HepG2 (cell line): ENCODE measurements at regions not wholly inside any gene's neighbourhood (a gene's known extent, or its start where the extent isn't known, plus 50 kb on each side); places are given as distances from the start of the nearest gene placed in this dataset.

Experiments
- ATAC-seq: fragments of 200-7000 bp; cut with Tn5 transposase; 3 replicates; pipeline ENCODE4 v1.9.1; 2020; ENCODE audit warnings: mild to moderate bottlenecking, moderate library complexity
- BruUV-seq: library from RNA; stranded (reverse); fragments of 400-500 nt; replicated peaks from 2 replicates; lab custom pipeline; 2021; lab: Mats Ljungman, UMichigan
- CTCF ChIA-PET: fragments of 300-600 bp; formaldehyde crosslinking; extraction: SDS; loops from one replicate; lab custom pipeline; 2021; ENCODE audit warnings: low total read pairs, inconsistent platforms, low intra/inter-chr PET ratio; lab: Yijun Ruan, JAX
- POLR2A ChIA-PET: fragments of 350-600 bp; sonication (Branson Sonifier 250); formaldehyde crosslinking; loops from one replicate; lab custom pipeline; 2020; ENCODE audit warnings: antibody characterized with exemption, inconsistent platforms; lab: Yijun Ruan, JAX
- DNase-seq: peaks from one replicate; pipeline ENCODE4 v3.0.0-alpha.2; 2015; ENCODE audit warnings: low spot score
- FAIRE-seq: peaks from 3 replicates; lab custom pipeline; 2011; peaks lifted over from hg19 to GRCh38; lab: Jason Lieb, UNC
- H2AFZ ChIP-seq: one replicate; pipeline ENCODE4 v1.6.1; 2011; ENCODE audit warnings: low read length, inconsistent platforms
- H3K27ac ChIP-seq: fragments of 300-600 bp; 3 replicates; pipeline ENCODE4 v1.8.0; 2011; ENCODE audit warnings: mixed run types, mild to moderate bottlenecking, mixed read lengths, low read length, inconsistent platforms; ENCODE audit not compliant: insufficient read depth; ENCODE audit errors: extremely low read length
- H3K27me3 ChIP-seq, 2 experiments: fragments of 200-600 bp in 1 of 2; 2 replicates in 1 of 2; 3 replicates in 1 of 2; pipeline versions ENCODE4 v1.6.0 to v1.8.0; 2011; ENCODE audit warnings: low read length in 2 of 2, mild to moderate bottlenecking in 2 of 2, moderate library complexity in 2 of 2, inconsistent platforms in 1 of 2; ENCODE audit not compliant: insufficient read depth in 2 of 2, control insufficient read depth in 1 of 2
- H3K36me3 ChIP-seq, 2 experiments: fragments of 200-600 bp in 1 of 2; replicated peaks in 1 of 2; 2 replicates in 1 of 2; 3 replicates in 1 of 2; pipeline versions ENCODE4 v1.5.1 to v1.8.0; 2011; ENCODE audit warnings: low read length in 2 of 2, inconsistent platforms in 1 of 2; ENCODE audit not compliant: insufficient read depth in 2 of 2, control insufficient read depth in 1 of 2
- H3K4me1 ChIP-seq: 2 replicates; pipeline ENCODE4 v1.5.1; 2012; ENCODE audit warnings: low read length, inconsistent platforms; ENCODE audit not compliant: insufficient read depth
- H3K4me2 ChIP-seq: 2 replicates; pipeline ENCODE4 v1.6.0; 2011; ENCODE audit warnings: low read depth, low read length, inconsistent platforms
- H3K4me3 ChIP-seq, 3 experiments: fragments of 200-600 bp in 1 of 3; sonication (generic), shearing (Covaris generic) in 1 of 3; replicated peaks in 1 of 3; 2 replicates each; pipeline ENCODE4 v1.5.1; 2011 to 2016; ENCODE audit warnings: low read length in 3 of 3, inconsistent platforms in 2 of 3, low read depth in 2 of 3, mild to moderate bottlenecking in 2 of 3, control low read depth in 1 of 3, mixed read lengths in 1 of 3; ENCODE audit not compliant: insufficient read depth in 1 of 3
- H3K79me2 ChIP-seq: one replicate; pipeline ENCODE4 v1.6.1; 2011; ENCODE audit warnings: low read length, inconsistent platforms; ENCODE audit not compliant: insufficient read depth
- H3K9ac ChIP-seq: 2 replicates; pipeline ENCODE4 v1.6.0; 2011; ENCODE audit warnings: mild to moderate bottlenecking, low read depth, low read length, inconsistent platforms; ENCODE audit not compliant: insufficient read depth
- H3K9me3 ChIP-seq: 2 replicates; pipeline ENCODE4 v1.5.1; 2012; ENCODE audit warnings: mild to moderate bottlenecking, low read length
- H4K20me1 ChIP-seq: 2 replicates; pipeline ENCODE4 v1.6.0; 2011; ENCODE audit warnings: inconsistent platforms, mild to moderate bottlenecking, low read length, moderate library complexity; ENCODE audit not compliant: insufficient read depth
- AGO2 ChIP-seq: fragments of 200-400 bp; formaldehyde crosslinking; optimal IDR thresholded peaks from 2 replicates; pipeline ENCODE3; 2017; ENCODE audit warnings: mild to moderate bottlenecking, low read depth, low read length, moderate library complexity
- HNRNPLL ChIP-seq: fragments of 200-400 bp; formaldehyde crosslinking; IDR thresholded peaks from 2 replicates; pipeline ENCODE4 v1.6.1; 2017; ENCODE audit warnings: mild to moderate bottlenecking, low read depth, low read length; ENCODE audit not compliant: poor library complexity, severe bottlenecking
- JUN ChIP-seq: sonication (generic); formaldehyde crosslinking; IDR thresholded peaks from 2 replicates; pipeline ENCODE4 v1.4.0; 2020; ENCODE audit warnings: mild to moderate bottlenecking, missing genetic modification reagents
- RELA ChIP-seq: sonication (generic); formaldehyde crosslinking; IDR thresholded peaks from 2 replicates; pipeline ENCODE4 v1.4.0; 2020; ENCODE audit warnings: missing genetic modification reagents
- ZNF776 ChIP-seq: sonication (generic); formaldehyde crosslinking; IDR thresholded peaks from 2 replicates; pipeline ENCODE4 v1.4.0; 2020; ENCODE audit warnings: mild to moderate bottlenecking, missing genetic modification reagents
- WGBS: methylation state at CpG from one replicate; pipeline ENCODE4 v1.1.6; 2017; ENCODE audit warnings: low lambda C conversion rate; 5-methylcytosine and 5-hydroxymethylcytosine counted together
- in situ Hi-C: cut with HindIII; loops from 2 replicates; pipeline ENCODE4 v1.10.0; 2017; ENCODE audit warnings: low pct_unique_long_range_greater_than_20kb; ENCODE audit not compliant: extremely low pct_ligation_motif_present
- intact Hi-C: fragments of 100-400 bp; cut with micrococcal nuclease; formaldehyde crosslinking; loops from one replicate; pipeline ENCODE4 v1.10.0; 2022; ENCODE audit not compliant: unreplicated experiment
- TF ChIP-seq, protein P1 (sequence below): IDR thresholded peaks from 2 replicates; pipeline ENCODE4 v1.6.1; 2016; ENCODE audit warnings: low read depth, control low read depth

GRCh38 chr18:37946324-37946723, 380.7 kb upstream of the CELF4 start (continued):
- TF ChIP-seq, protein P1, sequence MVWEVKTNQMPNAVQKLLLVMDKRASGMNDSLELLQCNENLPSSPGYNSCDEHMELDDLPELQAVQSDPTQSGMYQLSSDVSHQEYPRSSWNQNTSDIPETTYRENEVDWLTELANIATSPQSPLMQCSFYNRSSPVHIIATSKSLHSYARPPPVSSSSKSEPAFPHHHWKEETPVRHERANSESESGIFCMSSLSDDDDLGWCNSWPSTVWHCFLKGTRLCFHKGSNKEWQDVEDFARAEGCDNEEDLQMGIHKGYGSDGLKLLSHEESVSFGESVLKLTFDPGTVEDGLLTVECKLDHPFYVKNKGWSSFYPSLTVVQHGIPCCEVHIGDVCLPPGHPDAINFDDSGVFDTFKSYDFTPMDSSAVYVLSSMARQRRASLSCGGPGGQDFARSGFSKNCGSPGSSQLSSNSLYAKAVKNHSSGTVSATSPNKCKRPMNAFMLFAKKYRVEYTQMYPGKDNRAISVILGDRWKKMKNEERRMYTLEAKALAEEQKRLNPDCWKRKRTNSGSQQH, result no peak

GRCh38 chr18:37944700-37945270, 379.2 kb upstream of the CELF4 start:
- no TSS peak for BruUV-seq
- intact Hi-C loops (no loop called here), in situ Hi-C loops (no loop called here)
- TF ChIP-seq JUN (CRISPR knock-in tag) (no peak), HNRNPLL (no peak), ZNF776 (CRISPR knock-in tag) (no peak)
- no peak for DNase-seq
- Histone ChIP-seq H3K4me2 (no peak overlapping the region), H3K27me3 (no peaks in the 10 kb centered on the region), H3K9ac (no peak overlapping the region), H3K79me2 (no peaks in the 10 kb centered on the region), H3K27ac (no peak overlapping the region), H2AFZ (no peak overlapping the region), H3K4me1 (no peaks in the 10 kb centered on the region), H3K9me3 (no peaks in the 10 kb centered on the region), H3K36me3 (no peaks in the 10 kb centered on the region), H4K20me1 (no peaks in the 10 kb centered on the region), H3K4me3 (no peak overlapping the region)
- WGBS, result 3% methylated on average over 3 of the region's 3 CpGs
- ChIA-PET CTCF (no interaction called here), POLR2A (no interaction called here)
- no peak for FAIRE-seq
- no peak for ATAC-seq

DNA sequence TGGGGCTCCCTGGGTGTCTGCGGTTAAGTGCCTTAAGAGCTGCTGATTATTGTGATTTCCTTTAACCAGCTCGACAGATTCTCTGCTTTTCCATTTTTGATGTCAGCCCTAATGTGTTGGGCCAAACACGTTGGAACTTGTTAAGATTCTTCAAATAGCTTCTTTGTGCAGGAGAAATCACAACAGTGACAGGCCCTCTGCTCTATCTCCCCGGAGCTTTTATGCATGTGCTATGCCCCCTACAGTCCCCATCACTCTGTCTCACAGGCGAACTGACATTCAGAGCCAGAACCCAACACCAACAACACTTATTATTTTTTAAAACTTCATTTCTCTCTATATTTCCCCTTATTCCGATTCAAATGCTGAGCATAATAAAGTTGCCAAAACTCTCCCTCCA, 371.7 kb upstream of the CELF4 start:
- no peaks in the 10 kb centered on the region for H3K27me3 ChIP-seq
- no peak for DNase-seq
- no peak overlapping the region for H3K4me2 ChIP-seq
- POLR2A ChIA-PET, result no interaction called here
- in situ Hi-C loops, result no loop called here
- FAIRE-seq, result no peak
- no peaks in the 10 kb centered on the region for H3K79me2 ChIP-seq
- intact Hi-C loops, result no loop called here
- no peaks in the 10 kb centered on the region for H3K36me3 ChIP-seq
- H3K9ac ChIP-seq, result no peak overlapping the region
- CTCF ChIA-PET, result no interaction called here
- TF ChIP-seq RELA (CRISPR knock-in tag) (no peak), AGO2 (no peak)
- no peaks in the 10 kb centered on the region for H4K20me1 ChIP-seq
- no peak overlapping the region for H2AFZ ChIP-seq
- no peaks in the 10 kb centered on the region for H3K4me1 ChIP-seq
- no peak overlapping the region for H3K27ac ChIP-seq
- no peaks in the 10 kb centered on the region for H3K9me3 ChIP-seq
- BruUV-seq, result no TSS peak
- WGBS, result 24% methylated on average over 6 of the region's 6 CpGs
- no peak overlapping the region for H3K4me3 ChIP-seq
- no peak for ATAC-seq
